WTC11 (cell line): ENCODE measurements at regions not wholly inside any gene's neighbourhood (a gene's known extent, or its start where the extent isn't known, plus 50 kb on each side); places are given as distances from the start of the nearest gene placed in this dataset.

Experiments
- AFF4 ChIP-seq: sonication (generic); formaldehyde crosslinking; IDR thresholded peaks from 2 replicates; pipeline ENCODE4 v1.8.1; 2023; ENCODE audit warnings: mild to moderate bottlenecking, missing genetic modification reagents, borderline replicate concordance
- CTCF ChIP-seq: fragments of 200-600 bp; IDR thresholded peaks from 2 replicates; pipeline ENCODE4 v1.8.0; 2022; ENCODE audit warnings: antibody characterized with exemption
- FOXJ3 ChIP-seq: sonication (generic); formaldehyde crosslinking; IDR thresholded peaks from 2 replicates; pipeline ENCODE4 v1.9.0; 2021; ENCODE audit warnings: missing genetic modification reagents, mild to moderate bottlenecking, borderline replicate concordance
- NFATC4 ChIP-seq: fragments of 250-450 bp; sonication (Bioruptor Pico); IDR thresholded peaks from 2 replicates; pipeline ENCODE4 v1.9.0; 2021; ENCODE audit warnings: mild to moderate bottlenecking
- ZBTB21 ChIP-seq: sonication (generic); formaldehyde crosslinking; IDR thresholded peaks from 2 replicates; pipeline ENCODE4 v1.8.1; 2023; ENCODE audit warnings: mild to moderate bottlenecking, missing genetic modification reagents, borderline replicate concordance
- TF ChIP-seq, protein P1 (sequence below): sonication (generic); formaldehyde crosslinking; IDR thresholded peaks from 2 replicates; pipeline ENCODE4 v1.8.1; 2023; ENCODE audit warnings: mild to moderate bottlenecking, missing genetic modification reagents

DNA sequence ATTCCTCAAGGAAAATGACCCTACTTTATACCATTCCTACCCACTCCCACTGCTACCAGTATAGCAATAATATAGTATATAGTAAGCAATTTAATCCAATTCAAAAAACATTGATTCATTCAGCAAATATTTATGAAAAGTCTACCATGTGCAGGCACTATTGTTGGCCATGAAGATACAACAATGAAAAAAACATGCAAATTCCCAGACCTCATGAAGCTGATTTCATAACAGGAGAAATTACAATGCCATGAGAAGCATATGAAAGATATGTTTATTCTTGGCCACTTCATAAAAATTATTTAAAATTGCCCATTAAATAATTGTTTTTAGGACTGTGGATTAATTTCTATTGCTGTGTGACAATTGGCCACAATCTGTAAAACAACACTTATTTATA, 315.8 kb upstream of the COL8A1 start:
- no peak for TF ChIP-seq AFF4 (CRISPR knock-in tag)
- no peak for TF ChIP-seq ZBTB21 (CRISPR knock-in tag)
- TF ChIP-seq CTCF, result no peak
- TF ChIP-seq NFATC4 (CRISPR knock-in tag), result no peak
- TF ChIP-seq, protein P1, sequence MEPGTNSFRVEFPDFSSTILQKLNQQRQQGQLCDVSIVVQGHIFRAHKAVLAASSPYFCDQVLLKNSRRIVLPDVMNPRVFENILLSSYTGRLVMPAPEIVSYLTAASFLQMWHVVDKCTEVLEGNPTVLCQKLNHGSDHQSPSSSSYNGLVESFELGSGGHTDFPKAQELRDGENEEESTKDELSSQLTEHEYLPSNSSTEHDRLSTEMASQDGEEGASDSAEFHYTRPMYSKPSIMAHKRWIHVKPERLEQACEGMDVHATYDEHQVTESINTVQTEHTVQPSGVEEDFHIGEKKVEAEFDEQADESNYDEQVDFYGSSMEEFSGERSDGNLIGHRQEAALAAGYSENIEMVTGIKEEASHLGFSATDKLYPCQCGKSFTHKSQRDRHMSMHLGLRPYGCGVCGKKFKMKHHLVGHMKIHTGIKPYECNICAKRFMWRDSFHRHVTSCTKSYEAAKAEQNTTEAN (CRISPR knock-in tag), result no peak
- TF ChIP-seq FOXJ3 (CRISPR knock-in tag), result no peak
